NOMO-1 (cell line): ENCODE measurements at regions not wholly inside any gene's neighbourhood (a gene's known extent, or its start where the extent isn't known, plus 50 kb on each side); places are given as distances from the start of the nearest gene placed in this dataset.
A peak's percentile ranks its signal among the peaks of the same experiment; 100 is the strongest.
"Not testable (repeated sequence)": the region's sequence is repeated elsewhere in the genome, so short reads cannot be mapped to it uniquely, and the experiment has no call there.

Experiments used
- DNase-seq, 2 experiments: peaks; one replicate each; lab custom pipeline; 2025; ENCODE audit not compliant: unreplicated experiment in 2 of 2; lab: John Stamatoyannopoulos, UW

- no peak for DNase-seq
Observed at GRCh38 chr21:35622612-35623011, 437.7 kb downstream of the SETD4 start.

- DNase-seq: no peak
Observed at GRCh38 chr21:35619184-35619583, 441.1 kb downstream of the SETD4 start.

DNA sequence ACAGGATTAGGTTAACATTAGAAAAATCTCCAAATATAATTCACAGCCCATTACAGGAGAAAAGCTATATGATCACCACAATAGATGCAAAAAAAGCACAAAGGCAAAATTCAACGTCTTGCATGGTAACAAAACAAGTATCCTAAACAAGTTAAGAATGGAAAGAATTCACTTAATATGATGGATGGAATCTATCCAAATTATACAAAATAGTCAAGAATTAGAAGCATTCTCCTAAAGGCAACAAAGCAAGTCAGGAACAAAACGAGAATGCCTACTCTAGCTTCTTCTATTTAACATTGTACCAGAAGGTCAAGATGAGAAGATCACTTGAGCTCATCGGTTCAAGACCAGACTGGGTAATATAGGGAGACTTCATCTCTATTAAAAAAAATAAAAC, 442.8 kb downstream of the SETD4 start:
- DNase-seq: no peak

- DNase-seq: peak; percentile 13 to 61
Observed at GRCh38 chr21:35616090-35616489, 444.2 kb downstream of the SETD4 start.

- peak; percentile 11 to 14 for DNase-seq
Observed at GRCh38 chr21:35615325-35615724, 445.0 kb downstream of the SETD4 start.

GRCh38 chr21:35614396-35614921, 445.9 kb downstream of the SETD4 start:
- DNase-seq: no peak

DNA sequence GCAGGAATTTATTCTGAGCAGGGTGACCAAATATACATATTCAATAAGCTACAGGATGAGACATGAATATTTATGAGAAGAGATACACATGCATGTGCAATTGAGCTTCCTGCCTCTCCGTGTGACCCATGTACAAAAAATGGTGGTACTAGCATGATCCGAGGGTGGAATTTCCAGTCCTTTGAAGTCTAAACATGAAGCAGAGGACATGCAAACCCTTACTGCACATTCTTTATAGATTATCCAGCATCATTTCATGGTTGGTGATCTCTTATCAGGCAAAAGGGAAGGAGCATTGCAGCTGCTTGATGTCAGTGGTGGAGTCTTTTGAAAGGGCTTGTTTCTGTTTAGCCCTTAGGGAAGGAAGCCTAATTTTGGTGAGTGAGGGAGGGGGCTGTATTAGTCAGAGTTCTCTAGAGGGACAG, 448.6 kb downstream of the SETD4 start:
- no peak for DNase-seq

- DNase-seq: no peak
Observed at GRCh38 chr21:35609263-35609662, 451.1 kb downstream of the SETD4 start.

DNA sequence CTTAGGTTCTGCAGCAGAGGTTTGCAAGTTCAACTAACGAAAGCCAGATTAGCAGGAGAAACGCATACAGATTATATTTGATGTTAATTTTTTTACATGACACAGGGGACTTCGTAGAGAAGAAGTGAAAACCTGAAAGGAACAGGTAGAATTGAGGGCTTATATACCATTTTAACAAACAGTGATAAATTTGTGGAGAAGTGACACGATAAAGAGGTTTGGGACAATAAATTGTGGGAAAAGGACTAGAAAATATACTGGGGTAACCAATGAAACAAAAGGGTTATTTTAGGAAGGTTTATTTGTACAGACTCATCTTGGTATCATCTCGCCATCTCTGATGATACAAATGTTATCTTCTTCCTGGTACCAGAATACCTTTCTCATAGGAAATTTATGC, 452.9 kb downstream of the SETD4 start:
- DNase-seq: no peak

DNA sequence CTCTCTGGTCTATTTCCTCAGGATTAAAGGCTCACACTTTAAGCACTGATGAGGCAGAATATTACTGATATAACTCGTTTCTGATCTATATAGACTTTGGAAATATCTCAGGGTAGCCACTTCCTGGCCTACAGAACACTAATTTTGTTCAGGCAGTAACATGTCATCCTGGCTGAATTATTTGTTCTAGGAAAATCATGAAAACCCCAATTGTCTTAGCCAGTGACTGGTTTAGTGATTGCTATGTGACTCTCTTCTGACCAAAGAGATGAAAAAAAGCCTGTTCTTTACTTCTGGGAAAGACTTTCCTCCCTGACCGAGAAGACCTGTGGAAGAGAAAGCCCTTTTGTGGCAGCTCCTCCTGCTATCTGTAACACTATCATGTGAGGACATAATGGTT, 453.7 kb downstream of the SETD4 start:
- no peak for DNase-seq

DNA sequence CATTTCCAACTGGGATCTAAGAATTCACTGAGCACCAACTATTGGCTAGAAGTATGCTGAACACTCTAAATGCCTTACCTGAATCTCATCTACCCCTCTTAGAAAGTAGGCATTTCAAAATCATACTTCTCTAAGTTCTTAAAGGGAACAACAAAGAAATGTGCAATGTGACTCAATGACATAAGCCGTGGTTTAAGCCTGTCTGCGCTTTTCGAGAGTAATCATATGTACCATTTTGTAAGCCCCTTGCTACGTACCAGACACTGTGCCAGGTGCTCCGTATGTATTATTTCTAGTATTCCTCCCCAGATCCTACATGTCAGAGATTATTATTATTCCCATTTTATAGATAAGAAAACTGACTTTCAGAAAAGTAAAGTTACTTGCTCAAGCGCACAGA, 454.2 kb downstream of the SETD4 start:
- DNase-seq: peak in 1 of 2 experiments; percentile 14

GRCh38 chr21:35603494-35603893, 456.8 kb downstream of the SETD4 start:
- DNase-seq: no peak

GRCh38 chr21:35602811-35603362, 457.4 kb downstream of the SETD4 start:
- peak; percentile 13 to 16 for DNase-seq

DNA sequence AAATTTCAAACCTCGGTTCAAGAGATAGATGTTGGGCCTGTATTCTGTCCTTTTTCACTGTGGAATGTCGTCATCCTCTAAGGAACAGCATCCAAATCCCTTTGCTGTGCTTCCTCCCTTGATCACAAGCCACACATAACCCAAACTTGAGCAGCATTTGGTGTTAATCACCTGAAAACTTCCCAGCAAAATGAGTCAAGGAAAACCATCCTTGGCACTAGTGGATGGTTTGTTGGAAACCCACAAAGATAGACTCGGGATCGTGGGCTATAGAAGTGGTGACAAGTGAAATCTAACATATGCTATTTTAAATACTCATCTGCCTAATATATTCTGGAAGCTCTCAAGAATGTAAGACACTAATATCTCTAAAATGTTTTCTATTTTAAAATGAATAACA, 459.1 kb downstream of the SETD4 start:
- no peak for DNase-seq

DNA sequence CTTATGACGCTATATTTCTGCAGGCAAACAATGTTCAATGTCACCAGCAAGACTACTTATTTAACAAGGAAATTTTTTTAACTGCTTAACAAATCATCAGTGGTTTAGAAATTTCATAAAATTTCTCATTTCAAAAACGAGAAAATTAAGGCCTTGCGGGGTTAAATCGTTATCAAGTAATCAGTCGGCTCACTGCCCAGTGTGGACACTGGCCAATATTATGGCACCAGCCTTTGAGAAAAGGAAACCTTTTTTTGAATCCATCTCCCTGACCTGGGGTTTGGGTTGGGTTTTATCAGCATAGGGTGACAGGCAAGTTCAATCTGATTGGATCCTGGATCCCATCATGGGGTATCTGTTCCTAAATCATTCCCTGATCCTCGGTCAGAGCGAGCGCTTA, 461.2 kb downstream of the SETD4 start:
- DNase-seq: no peak

GRCh38 chr21:35597750-35598339, 462.5 kb downstream of the SETD4 start:
- DNase-seq: no peak

DNA sequence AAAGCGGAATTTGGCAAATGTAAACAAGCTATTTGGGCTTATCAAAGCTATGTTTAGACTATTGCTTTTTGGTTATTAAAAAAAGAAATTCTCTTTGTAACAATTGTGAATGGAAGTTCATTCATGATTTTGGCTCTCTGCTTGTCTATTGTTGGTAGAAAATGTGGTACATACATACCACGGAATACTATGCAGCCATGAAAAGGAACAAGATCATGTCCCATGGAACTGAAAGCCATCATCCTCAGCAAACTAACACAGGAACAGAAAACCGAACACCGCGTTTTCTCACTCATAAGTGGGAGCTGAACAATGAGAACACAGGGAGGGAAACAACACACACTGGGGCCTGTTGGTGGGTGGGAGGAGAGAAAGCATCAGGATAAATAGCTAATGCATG, 465.4 kb downstream of the SETD4 start:
- DNase-seq: no peak

- DNase-seq: no peak
Observed at GRCh38 chr21:35593000-35593502, 467.3 kb downstream of the SETD4 start.

DNA sequence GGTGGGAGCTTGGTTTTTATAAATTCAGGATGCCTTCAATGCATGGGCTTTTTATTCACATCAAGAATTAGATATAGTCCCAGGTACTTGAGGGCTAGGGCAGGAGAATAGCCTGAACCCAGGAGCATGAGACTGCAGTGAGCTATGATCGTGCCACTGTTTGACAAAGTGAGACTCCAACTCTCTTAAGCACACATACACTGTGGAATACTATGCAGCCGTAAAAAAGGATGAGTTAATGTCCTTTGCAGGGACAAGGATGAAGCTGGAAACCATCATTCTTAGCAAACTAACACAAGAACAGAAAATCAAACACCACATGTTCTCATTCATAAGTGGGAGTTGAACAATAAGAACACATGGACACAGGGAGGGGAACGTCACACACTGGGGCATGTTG, 470.0 kb downstream of the SETD4 start:
- not testable (repeated sequence) for DNase-seq

DNA sequence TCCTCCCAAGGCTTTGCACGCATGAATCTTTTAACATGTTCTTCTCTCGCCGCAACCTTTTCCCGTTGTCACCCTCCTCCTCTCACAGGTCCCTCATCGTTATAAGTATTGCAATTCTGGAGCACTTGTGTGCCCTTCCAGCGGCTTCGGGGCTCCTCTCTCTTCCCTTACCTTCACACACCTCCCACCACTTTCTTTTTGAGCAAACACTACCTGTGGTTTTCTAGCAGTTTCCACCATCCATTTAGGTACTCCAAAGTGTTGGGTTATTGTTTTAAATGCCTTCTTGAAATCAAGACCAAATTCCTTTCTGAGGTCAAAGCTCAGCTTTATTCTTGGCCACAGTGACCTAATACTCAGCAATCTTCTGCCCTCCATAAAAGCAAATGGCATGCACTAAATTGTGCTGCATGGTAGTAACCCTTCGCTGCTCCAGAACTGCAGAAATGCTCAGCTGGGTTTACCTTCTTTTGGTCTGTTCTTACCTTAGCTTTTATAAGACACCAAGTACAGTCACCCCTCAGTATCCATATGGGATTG, 472.4 kb downstream of the SETD4 start:
- DNase-seq: no peak

DNA sequence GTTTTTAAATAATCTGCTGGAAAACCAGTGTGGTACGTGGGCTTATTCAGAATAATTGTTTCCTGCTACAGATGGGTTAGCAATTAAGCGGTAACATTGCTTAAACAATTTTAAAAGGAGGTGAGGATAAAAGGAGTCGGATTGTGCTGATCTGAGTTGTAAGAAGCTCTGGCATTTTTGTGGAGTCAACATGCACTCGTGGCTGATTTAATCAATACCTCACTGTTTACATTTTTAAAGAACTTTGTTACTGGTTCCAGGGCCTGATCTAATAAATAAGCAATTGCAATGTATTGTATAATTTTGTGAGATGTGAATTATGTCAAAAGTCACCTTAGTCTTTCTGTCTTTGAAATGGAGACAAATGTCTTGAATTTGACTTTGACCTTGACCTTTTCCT, 474.0 kb downstream of the SETD4 start:
- DNase-seq: no peak

GRCh38 chr21:35585878-35586277, 474.4 kb downstream of the SETD4 start:
- no peak for DNase-seq
